IPS-15b (cell line): ENCODE measurements at regions not wholly inside any gene's neighbourhood (a gene's known extent, or its start where the extent isn't known, plus 50 kb on each side); places are given as distances from the start of the nearest gene placed in this dataset.

Experiments used
- H3K27me3 ChIP-seq: one replicate; pipeline ENCODE4 v1.6.1; 2013; ENCODE audit warnings: low read length; ENCODE audit not compliant: control insufficient read depth, insufficient read depth
- H3K36me3 ChIP-seq: one replicate; pipeline ENCODE4 v1.6.1; 2013; ENCODE audit warnings: low read length; ENCODE audit not compliant: control insufficient read depth, insufficient read depth
- H3K4me1 ChIP-seq: one replicate; pipeline ENCODE4 v1.6.1; 2013; ENCODE audit warnings: mild to moderate bottlenecking, low read length; ENCODE audit not compliant: control insufficient read depth, insufficient read depth
- H3K4me3 ChIP-seq: one replicate; pipeline ENCODE4 v1.5.1; 2013; ENCODE audit warnings: low read depth, low read length
- H3K9ac ChIP-seq: one replicate; pipeline ENCODE4 v1.6.1; 2013; ENCODE audit warnings: low read depth, mild to moderate bottlenecking, low read length
- H3K9me3 ChIP-seq: one replicate; pipeline ENCODE4 v1.6.1; 2013; ENCODE audit warnings: mild to moderate bottlenecking, low read length; ENCODE audit not compliant: control insufficient read depth, insufficient read depth

DNA sequence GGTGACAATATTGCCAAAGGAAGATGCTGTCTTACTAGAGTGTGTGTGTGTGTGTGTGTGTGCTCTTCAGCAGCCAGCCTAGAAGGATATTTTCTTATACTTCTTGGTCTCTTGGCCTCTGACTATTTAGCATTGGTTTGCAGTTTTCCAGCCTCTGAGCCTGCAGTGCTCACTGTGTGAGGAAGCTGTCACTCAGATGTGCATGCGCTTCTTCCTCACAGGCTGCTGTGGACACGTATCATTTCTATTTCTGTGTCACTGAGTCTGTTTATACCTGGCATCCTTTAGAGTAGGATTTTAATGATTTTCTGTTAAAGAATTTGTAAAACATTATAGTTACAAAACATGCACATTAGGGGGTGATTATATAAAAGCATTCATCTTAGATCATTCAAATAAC is 83.3 kb downstream of the ALDH8A1 start:
- H3K9ac ChIP-seq: no peak overlapping the region
- H3K4me3 ChIP-seq: no peak overlapping the region
- no peaks in the 10 kb centered on the region for H3K9me3 ChIP-seq
- H3K4me1 ChIP-seq: no peaks in the 10 kb centered on the region
- H3K36me3 ChIP-seq: no peaks in the 10 kb centered on the region
- no peaks in the 10 kb centered on the region for H3K27me3 ChIP-seq

DNA sequence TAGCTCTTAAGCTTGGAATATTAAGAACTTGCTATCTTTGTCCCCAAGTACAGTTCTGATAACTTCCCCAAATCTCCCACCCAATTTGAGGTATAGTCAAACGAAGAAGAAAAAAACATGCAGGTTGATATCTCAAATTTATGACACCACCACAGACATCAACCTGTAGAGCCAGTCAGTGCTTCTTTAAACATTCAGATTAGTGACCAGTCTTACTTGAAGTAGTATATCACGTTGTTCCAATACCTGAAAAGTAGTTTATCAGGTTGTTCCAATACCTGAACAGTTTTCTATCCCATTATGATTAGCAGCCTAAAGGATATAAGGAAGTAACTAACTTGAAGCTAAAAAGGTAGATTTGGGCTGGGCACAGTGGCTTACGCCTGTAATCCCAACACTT is 85.3 kb downstream of the ALDH8A1 start:
- H3K9me3 ChIP-seq: no peaks in the 10 kb centered on the region
- H3K36me3 ChIP-seq: no peaks in the 10 kb centered on the region
- H3K4me3 ChIP-seq: no peak overlapping the region
- H3K4me1 ChIP-seq: no peaks in the 10 kb centered on the region
- H3K9ac ChIP-seq: no peak overlapping the region
- no peaks in the 10 kb centered on the region for H3K27me3 ChIP-seq

DNA sequence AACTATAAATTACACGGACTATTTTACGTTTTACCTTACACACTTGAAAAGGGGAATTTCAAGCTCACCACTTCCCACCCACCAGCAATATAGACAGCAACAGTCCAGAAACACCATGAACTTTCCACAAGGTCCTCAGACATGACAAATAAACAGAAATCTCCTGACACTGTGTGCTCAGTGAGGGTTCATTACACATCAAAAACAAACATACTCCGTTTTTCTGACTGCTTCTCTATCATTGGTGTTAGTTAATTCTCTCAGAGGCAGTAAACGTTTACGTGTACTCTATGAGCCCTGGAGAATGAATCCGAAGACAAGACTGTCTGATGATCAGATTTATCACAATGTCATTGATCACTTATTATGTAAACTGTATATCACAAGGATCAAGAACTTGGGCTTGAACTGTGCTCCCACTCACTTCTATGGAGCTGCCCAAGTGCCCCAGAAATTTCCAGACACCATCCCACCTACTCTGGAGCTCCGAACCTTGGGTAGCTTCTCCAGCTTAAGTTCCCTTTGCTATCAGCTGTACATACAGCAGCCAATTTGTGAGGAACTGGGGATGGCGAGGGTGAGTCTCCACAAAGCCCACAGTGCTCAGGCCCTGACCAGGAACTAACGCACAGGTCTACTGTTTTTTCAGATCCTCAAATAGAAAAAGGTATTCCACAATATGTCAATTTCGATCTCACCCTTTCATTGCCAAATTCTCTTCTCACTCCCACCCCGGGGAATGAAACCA is 86.0 kb downstream of the ALDH8A1 start:
- H3K27me3 ChIP-seq: no peaks in the 10 kb centered on the region
- H3K4me1 ChIP-seq: no peaks in the 10 kb centered on the region
- no peak overlapping the region for H3K4me3 ChIP-seq
- no peaks in the 10 kb centered on the region for H3K36me3 ChIP-seq
- H3K9me3 ChIP-seq: no peaks in the 10 kb centered on the region
- no peak overlapping the region for H3K9ac ChIP-seq

DNA sequence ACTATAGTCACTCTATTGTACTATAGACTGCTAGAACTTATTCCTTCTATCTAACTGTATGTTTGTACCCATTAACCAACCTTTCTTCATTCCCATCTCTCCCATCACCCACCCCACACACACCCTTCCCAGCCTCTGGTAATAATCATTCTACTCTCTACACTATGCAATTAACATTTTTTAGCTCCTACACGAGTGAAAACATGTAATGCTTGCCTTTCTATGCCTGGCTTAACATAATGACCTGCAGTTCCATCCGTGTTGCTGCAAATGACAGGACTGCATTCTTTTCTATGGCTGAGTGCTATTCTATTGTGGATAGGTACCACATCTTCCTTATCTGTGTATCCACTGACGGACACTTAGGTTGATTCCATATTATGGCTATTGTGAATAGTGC is 95.5 kb downstream of the ALDH8A1 start:
- H3K27me3 ChIP-seq: no peaks in the 10 kb centered on the region
- no peak overlapping the region for H3K9ac ChIP-seq
- no peak overlapping the region for H3K4me3 ChIP-seq
- H3K9me3 ChIP-seq: no peaks in the 10 kb centered on the region
- H3K4me1 ChIP-seq: no peaks in the 10 kb centered on the region
- H3K36me3 ChIP-seq: no peaks in the 10 kb centered on the region

DNA sequence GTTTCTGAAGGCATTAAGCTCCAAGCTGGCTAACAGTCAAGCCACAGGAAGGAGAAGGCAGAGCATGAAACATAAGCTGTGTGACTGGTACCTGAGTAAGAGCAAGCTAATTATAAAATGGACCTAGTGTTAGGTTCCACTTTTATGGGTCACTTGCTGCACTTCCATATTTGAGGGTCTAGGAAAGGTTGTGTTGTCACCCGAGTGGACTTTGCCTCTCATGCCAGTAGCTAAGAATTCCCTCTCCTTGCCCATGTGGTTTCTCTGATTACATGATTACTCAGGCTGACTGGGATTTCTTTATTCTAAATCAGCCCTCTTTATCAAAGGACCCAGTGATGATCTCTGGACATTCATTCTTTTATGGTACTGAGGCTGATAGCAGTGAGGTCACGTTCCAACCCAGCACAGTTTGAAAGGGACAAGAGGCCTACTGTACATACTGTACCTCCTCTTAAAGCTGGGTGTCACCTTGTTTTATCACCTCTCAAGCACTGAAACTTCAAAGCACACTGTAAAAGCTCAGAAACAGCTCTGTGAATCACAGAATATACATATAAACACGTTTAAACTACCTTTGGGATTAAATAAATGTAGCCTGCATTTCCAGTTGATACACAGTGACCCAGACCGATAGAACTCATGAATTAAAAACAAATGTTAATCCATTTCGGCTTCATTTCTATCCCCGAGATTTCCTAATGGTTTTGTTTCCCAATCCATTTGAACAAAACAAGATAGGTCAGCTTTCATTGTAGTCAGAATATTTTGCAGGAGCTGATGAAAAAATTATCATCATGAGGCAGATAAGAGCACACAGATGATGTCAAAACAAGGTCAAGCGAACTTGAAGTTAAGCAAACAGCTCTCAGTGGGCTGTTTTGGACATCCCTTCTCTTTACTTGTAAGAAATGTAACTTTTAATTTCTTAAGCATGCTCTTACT is 96.5 kb downstream of the ALDH8A1 start:
- Histone ChIP-seq H3K9ac (no peak overlapping the region), H3K4me3 (no peak overlapping the region), H3K27me3 (no peaks in the 10 kb centered on the region), H3K36me3 (no peaks in the 10 kb centered on the region), H3K4me1 (no peaks in the 10 kb centered on the region), H3K9me3 (no peaks in the 10 kb centered on the region)

DNA sequence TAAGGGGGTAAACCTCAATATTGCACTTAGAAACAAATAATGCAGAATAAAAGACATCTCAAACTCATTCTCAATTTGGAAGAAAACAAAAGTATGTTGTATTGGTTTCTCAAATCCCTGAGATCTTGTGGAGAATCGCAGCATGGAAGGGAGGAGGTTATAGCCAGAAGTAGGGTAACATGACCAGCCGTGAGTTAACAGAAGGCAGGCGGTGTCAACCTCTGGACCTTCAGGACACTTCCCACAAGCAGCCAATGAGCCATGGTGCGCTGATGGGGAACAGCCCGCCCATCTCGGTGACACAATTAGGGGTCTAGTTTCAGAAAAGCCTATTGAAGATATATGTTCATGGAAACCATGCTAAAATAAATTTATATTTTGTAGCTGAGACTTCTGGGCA is 98.4 kb downstream of the ALDH8A1 start:
- no peak overlapping the region for H3K9ac ChIP-seq
- H3K4me1 ChIP-seq: no peaks in the 10 kb centered on the region
- H3K27me3 ChIP-seq: no peaks in the 10 kb centered on the region
- no peak overlapping the region for H3K4me3 ChIP-seq
- H3K9me3 ChIP-seq: no peaks in the 10 kb centered on the region
- H3K36me3 ChIP-seq: no peaks in the 10 kb centered on the region

DNA sequence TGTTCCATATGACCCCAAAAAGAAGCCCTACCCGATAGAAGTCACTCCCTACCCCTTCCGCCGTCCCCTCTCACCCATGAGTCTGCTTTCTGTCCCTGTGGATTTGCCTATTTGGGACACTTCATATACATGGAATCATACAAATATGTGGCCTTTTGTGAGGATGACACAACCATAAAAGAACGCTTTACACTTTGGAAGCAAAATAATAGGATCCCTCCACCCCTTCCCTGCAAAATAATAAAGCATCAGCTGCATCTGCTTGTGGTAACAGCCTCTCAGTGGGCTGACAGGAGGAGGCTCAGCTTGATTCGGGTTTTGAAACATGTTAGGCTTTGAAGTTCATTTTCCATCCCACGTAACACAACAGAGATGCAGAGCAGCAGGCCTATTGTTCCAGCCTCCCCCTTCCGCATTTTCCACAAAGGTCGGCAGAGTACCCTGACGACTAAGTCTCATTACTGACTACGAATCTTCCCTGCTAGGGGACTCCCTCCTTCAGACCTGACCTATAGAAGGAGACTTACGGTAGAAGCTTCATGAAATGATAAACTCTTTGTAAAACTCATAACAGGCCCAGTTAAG is 99.1 kb downstream of the ALDH8A1 start:
- no peaks in the 10 kb centered on the region for H3K27me3 ChIP-seq
- no peak overlapping the region for H3K4me3 ChIP-seq
- H3K9ac ChIP-seq: no peak overlapping the region
- H3K9me3 ChIP-seq: no peaks in the 10 kb centered on the region
- no peaks in the 10 kb centered on the region for H3K4me1 ChIP-seq
- no peaks in the 10 kb centered on the region for H3K36me3 ChIP-seq

DNA sequence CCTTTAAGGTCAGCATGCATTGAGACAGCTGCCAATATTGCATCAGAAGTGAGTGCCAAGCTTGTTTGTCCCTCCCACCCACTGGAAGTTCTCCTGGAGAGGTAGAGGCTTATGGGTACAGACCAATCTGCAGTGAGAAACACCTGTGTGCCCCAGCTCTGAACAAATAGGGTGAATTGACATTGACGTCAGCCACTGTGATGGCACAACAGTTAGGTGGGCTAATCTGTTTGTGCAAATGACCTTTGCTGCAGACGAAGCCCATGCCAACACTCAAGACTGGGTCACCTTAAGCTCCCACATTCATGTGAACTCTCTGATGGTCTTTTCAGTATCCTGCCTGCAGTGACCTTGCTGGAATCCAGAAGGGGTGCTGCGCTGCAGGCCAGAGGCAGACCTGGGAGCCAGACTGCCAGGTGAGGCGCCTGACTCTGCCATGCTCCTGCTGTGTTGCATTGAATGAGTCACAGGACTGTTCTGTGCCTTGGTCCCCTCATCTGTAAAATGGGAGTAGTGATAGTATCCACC is 99.9 kb downstream of the ALDH8A1 start:
- Histone ChIP-seq H3K36me3 (no peaks in the 10 kb centered on the region), H3K4me3 (no peak overlapping the region), H3K9ac (no peak overlapping the region), H3K9me3 (no peaks in the 10 kb centered on the region), H3K4me1 (no peaks in the 10 kb centered on the region), H3K27me3 (no peaks in the 10 kb centered on the region)

DNA sequence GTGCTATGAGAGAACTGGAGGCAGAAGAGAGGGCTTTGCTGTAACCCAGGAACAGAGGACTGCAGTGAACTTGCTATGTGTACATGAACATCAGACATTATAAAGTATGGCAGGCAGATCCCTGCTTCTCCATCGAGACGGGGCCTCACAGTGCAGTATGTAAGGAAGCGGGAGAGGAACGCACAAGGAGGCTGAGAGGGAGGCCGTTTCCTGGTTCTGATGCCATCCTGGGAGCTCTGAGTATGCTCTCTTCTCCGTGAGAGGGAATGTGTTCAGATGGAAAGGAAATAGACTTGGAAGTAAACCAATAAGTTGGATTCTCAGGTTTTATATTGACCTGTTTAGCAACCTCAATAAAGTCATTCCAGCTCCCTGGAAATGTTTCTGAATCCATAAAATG is 101.8 kb downstream of the ALDH8A1 start:
- Histone ChIP-seq H3K36me3 (no peaks in the 10 kb centered on the region), H3K9me3 (no peaks in the 10 kb centered on the region), H3K9ac (no peak overlapping the region), H3K4me3 (no peak overlapping the region), H3K27me3 (no peaks in the 10 kb centered on the region), H3K4me1 (no peaks in the 10 kb centered on the region)

DNA sequence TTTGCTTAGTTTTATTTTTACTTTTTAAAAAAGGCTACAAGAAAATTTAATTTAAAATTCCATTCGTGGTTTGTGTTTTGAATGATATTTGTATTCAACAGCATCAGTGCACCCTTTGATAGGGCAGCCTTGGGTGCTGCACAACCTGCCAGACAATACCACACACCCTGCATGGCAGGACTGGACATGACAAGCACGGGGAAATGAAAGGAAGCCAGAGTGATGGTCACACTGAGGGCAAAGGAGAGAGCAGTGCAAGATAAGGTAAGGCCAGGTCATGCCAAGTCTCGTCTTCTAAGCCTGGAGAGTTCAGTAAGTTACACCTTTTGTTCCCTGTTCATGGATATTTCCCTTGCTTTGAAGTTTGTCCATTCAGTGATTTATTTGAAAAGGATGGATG is 103.0 kb downstream of the ALDH8A1 start:
- Histone ChIP-seq H3K27me3 (no peaks in the 10 kb centered on the region), H3K36me3 (no peaks in the 10 kb centered on the region), H3K9ac (no peak overlapping the region), H3K9me3 (no peaks in the 10 kb centered on the region), H3K4me3 (no peak overlapping the region), H3K4me1 (no peaks in the 10 kb centered on the region)

DNA sequence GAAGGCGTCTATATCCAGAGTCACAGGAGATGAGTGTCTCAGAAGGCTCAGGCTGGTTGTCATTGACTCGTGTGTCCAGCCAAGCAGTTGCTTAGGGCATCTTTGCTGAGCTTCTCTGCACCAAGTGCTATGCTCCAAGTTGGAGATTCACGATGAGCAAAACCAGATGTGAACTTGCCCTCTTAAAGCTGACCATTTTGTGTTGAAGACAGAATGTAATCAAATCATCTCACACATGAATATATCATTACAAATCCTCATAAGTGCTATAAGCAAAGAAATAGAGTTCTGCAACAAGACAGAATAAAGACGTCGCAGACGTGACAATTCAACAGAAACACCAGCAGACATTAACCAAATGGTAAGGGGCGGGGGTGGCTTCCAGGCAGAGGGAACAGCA is 103.9 kb downstream of the ALDH8A1 start:
- H3K36me3 ChIP-seq: no peaks in the 10 kb centered on the region
- H3K4me1 ChIP-seq: no peaks in the 10 kb centered on the region
- H3K9ac ChIP-seq: no peak overlapping the region
- no peaks in the 10 kb centered on the region for H3K9me3 ChIP-seq
- no peaks in the 10 kb centered on the region for H3K27me3 ChIP-seq
- H3K4me3 ChIP-seq: no peak overlapping the region
